H1 (cell line): ENCODE measurements at regions not wholly inside any gene's neighbourhood (a gene's known extent, or its start where the extent isn't known, plus 50 kb on each side); places are given as distances from the start of the nearest gene placed in this dataset.

Source experiments
- CTCF ChIA-PET: fragments of 300-600 bp; sonication (Branson Sonifier 250); formaldehyde crosslinking; loops from one replicate; lab custom pipeline; 2021; ENCODE audit not compliant: partially characterized antibody; lab: Charles Lee
- POLR2A ChIA-PET: fragments of 300-600 bp; sonication (Branson Sonifier 250); formaldehyde crosslinking; loops from one replicate; lab custom pipeline; 2021; ENCODE audit warnings: inconsistent platforms; ENCODE audit not compliant: partially characterized antibody; lab: Charles Lee
- DNase-seq, 2 experiments: peaks; one replicate each; pipeline versions ENCODE4 v3.0.0 to v3.0.0-alpha.2; 2010 to 2022; ENCODE audit warnings: low spot score in 2 of 2, low read depth in 1 of 2, mixed read lengths in 1 of 2
- FAIRE-seq: peaks from 2 replicates; lab custom pipeline; 2011; peaks lifted over from hg19 to GRCh38; lab: Jason Lieb, UNC
- H2AFZ ChIP-seq: 2 replicates; pipeline ENCODE4 v1.8.1; 2012; ENCODE audit warnings: low read length, inconsistent platforms
- H2AK5ac ChIP-seq: 2 replicates; pipeline ENCODE4 v1.6.1; 2013; ENCODE audit warnings: low read depth, low read length
- H2BK120ac ChIP-seq: replicated peaks from 2 replicates; pipeline ENCODE3; 2013; ENCODE audit warnings: low read depth, low read length, inconsistent platforms
- H2BK12ac ChIP-seq: 2 replicates; pipeline ENCODE4 v1.6.1; 2013; ENCODE audit warnings: low read depth, low read length
- H2BK15ac ChIP-seq: 2 replicates; pipeline ENCODE4 v1.6.1; 2013; ENCODE audit warnings: low read length
- H2BK20ac ChIP-seq: 2 replicates; pipeline ENCODE4 v1.6.1; 2013; ENCODE audit warnings: low read length
- H2BK5ac ChIP-seq: 2 replicates; pipeline ENCODE4 v1.6.1; 2013; ENCODE audit warnings: low read depth, low read length
- H3K14ac ChIP-seq: 2 replicates; pipeline ENCODE4 v1.6.1; 2013; ENCODE audit warnings: inconsistent platforms; ENCODE audit not compliant: insufficient read length
- H3K18ac ChIP-seq: 2 replicates; pipeline ENCODE4 v1.6.1; 2013; ENCODE audit warnings: low read length; ENCODE audit errors: extremely low read depth
- H3K23ac ChIP-seq: 2 replicates; pipeline ENCODE4 v1.6.1; 2013; ENCODE audit warnings: inconsistent platforms; ENCODE audit not compliant: insufficient read length
- H3K23me2 ChIP-seq: 2 replicates; pipeline ENCODE4 v1.6.1; 2013; ENCODE audit warnings: low read depth, low read length
- H3K27ac ChIP-seq: 2 replicates; pipeline ENCODE4 v1.6.1; 2011; ENCODE audit warnings: low read depth, low read length, inconsistent platforms
- H3K27me3 ChIP-seq, 4 experiments: replicated peaks in 1 of 4; 1 replicate in 1 of 4; 2 replicates in 3 of 4; pipeline versions ENCODE4 v1.6.1 to v1.8.1; 2011 to 2013; ENCODE audit warnings: low read length in 3 of 4, mild to moderate bottlenecking in 3 of 4, inconsistent platforms in 2 of 4, mixed read lengths in 2 of 4, moderate library complexity in 1 of 4; ENCODE audit not compliant: control insufficient read depth in 3 of 4, insufficient read depth in 3 of 4; ENCODE audit errors: extremely low read depth in 1 of 4
- H3K36me3 ChIP-seq, 4 experiments: 2 replicates each; pipeline versions ENCODE4 v1.6.1 to v1.8.1; 2011 to 2013; ENCODE audit warnings: mild to moderate bottlenecking in 4 of 4, low read length in 3 of 4, moderate library complexity in 2 of 4, control low read depth in 1 of 4, inconsistent platforms in 1 of 4; ENCODE audit not compliant: insufficient read depth in 4 of 4, control insufficient read depth in 2 of 4
- H3K4ac ChIP-seq: replicated peaks from 2 replicates; pipeline ENCODE3; 2013; ENCODE audit warnings: low read length, low read depth, mixed read lengths, inconsistent platforms; ENCODE audit not compliant: insufficient read length
- H3K4me1 ChIP-seq, 4 experiments: replicated peaks in 1 of 4; 1 replicate in 1 of 4; 2 replicates in 3 of 4; pipeline versions ENCODE4 v1.6.1 to v1.8.1; 2011 to 2013; ENCODE audit warnings: low read length in 3 of 4, inconsistent platforms in 2 of 4, mixed read lengths in 1 of 4; ENCODE audit not compliant: insufficient read depth in 4 of 4, control insufficient read depth in 3 of 4
- H3K4me2 ChIP-seq, 2 experiments: 2 replicates each; pipeline versions ENCODE4 v1.6.1 to v1.8.1; 2011 to 2013; ENCODE audit warnings: low read depth in 2 of 2, low read length in 2 of 2, control low read depth in 1 of 2, inconsistent platforms in 1 of 2, mild to moderate bottlenecking in 1 of 2; ENCODE audit not compliant: insufficient read depth in 1 of 2
- H3K4me3 ChIP-seq, 4 experiments: fragments of 200-600, 300-600 bp in 1 of 4; sonication (generic), shearing (Covaris generic), sonication (Bioruptor Twin) in 1 of 4; 2 replicates each; pipeline versions ENCODE4 v1.5.1 to v1.8.1; 2011 to 2016; ENCODE audit warnings: low read length in 4 of 4, low read depth in 3 of 4, control low read depth in 2 of 4, inconsistent platforms in 2 of 4, mild to moderate bottlenecking in 2 of 4, mixed read lengths in 1 of 4, moderate library complexity in 1 of 4; ENCODE audit not compliant: insufficient read depth in 2 of 4; ENCODE audit errors: extremely low read depth in 1 of 4
- H3K56ac ChIP-seq: replicated peaks from 2 replicates; pipeline ENCODE3; 2013; ENCODE audit warnings: low read depth, mild to moderate bottlenecking, mixed read lengths, low read length, inconsistent platforms; ENCODE audit not compliant: insufficient read length
- H3K79me1 ChIP-seq: 2 replicates; pipeline ENCODE4 v1.6.1; 2013; ENCODE audit warnings: low read depth, low read length, control low read depth
- H3K79me2 ChIP-seq, 2 experiments: 2 replicates each; pipeline versions ENCODE4 v1.6.1 to v1.8.1; 2012 to 2013; ENCODE audit warnings: low read length in 2 of 2, mild to moderate bottlenecking in 2 of 2, inconsistent platforms in 1 of 2; ENCODE audit not compliant: insufficient read depth in 2 of 2, control insufficient read depth in 1 of 2
- H3K9ac ChIP-seq, 4 experiments: replicated peaks in 1 of 4; 1 replicate in 1 of 4; 2 replicates in 3 of 4; pipeline versions ENCODE4 v1.6.1 to v1.8.1; 2011 to 2013; ENCODE audit warnings: low read depth in 3 of 4, low read length in 3 of 4, control low read depth in 2 of 4, mild to moderate bottlenecking in 2 of 4, moderate library complexity in 2 of 4, inconsistent platforms in 1 of 4; ENCODE audit errors: extremely low read depth in 1 of 4
- H3K9me3 ChIP-seq, 2 experiments: 2 replicates each; pipeline versions ENCODE4 v1.6.1 to v1.8.1; 2012 to 2013; ENCODE audit warnings: mild to moderate bottlenecking in 2 of 2, moderate library complexity in 2 of 2, control low read depth in 1 of 2, inconsistent platforms in 1 of 2, low read depth in 1 of 2, low read length in 1 of 2, mixed read lengths in 1 of 2; ENCODE audit not compliant: insufficient read depth in 2 of 2
- H4K20me1 ChIP-seq, 2 experiments: replicated peaks in 1 of 2; 2 replicates each; pipeline versions ENCODE3 to v1.8.1; 2011 to 2013; ENCODE audit warnings: inconsistent platforms in 2 of 2, low read length in 2 of 2, mild to moderate bottlenecking in 1 of 2; ENCODE audit not compliant: insufficient read depth in 2 of 2, control insufficient read depth in 1 of 2
- H4K5ac ChIP-seq: 2 replicates; pipeline ENCODE4 v1.6.1; 2013; ENCODE audit warnings: low read length, low read depth, mixed read lengths, inconsistent platforms; ENCODE audit not compliant: insufficient read length
- H4K8ac ChIP-seq: 2 replicates; pipeline ENCODE4 v1.8.0; 2013; ENCODE audit warnings: mild to moderate bottlenecking, moderate library complexity, low read length, inconsistent platforms; ENCODE audit not compliant: insufficient read depth; ENCODE audit errors: extremely low read depth
- H4K91ac ChIP-seq: replicated peaks from 2 replicates; pipeline ENCODE3; 2013; ENCODE audit warnings: low read length, mixed read lengths, inconsistent platforms; ENCODE audit not compliant: insufficient read length
- BCL11A ChIP-seq, 2 experiments: IDR thresholded peaks; one replicate each; pipeline ENCODE4 v1.6.1; 2011; ENCODE audit warnings: low read depth in 2 of 2, low read length in 2 of 2, mild to moderate bottlenecking in 2 of 2
- BRCA1 ChIP-seq: IDR thresholded peaks from 2 replicates; pipeline ENCODE4 v1.6.1; 2012; ENCODE audit warnings: low read depth, low read length, improper control_type of control experiment
- CBX5 ChIP-seq: fragments of 300-800, 300-1000 bp; sonication (generic); IDR thresholded peaks from 2 replicates; pipeline ENCODE4 v1.7.1; 2016; ENCODE audit warnings: antibody characterized with exemption, low read length, low read depth
- CHD2 ChIP-seq: IDR thresholded peaks from 2 replicates; pipeline ENCODE4 v1.6.1; 2012; ENCODE audit warnings: low read length, improper control_type of control experiment
- EGR1 ChIP-seq: IDR thresholded peaks from 2 replicates; pipeline ENCODE4 v1.6.1; 2011; ENCODE audit warnings: low read depth, low read length, borderline replicate concordance
- FOSL1 ChIP-seq: IDR thresholded peaks from 2 replicates; pipeline ENCODE4 v1.6.1; 2011; ENCODE audit warnings: mild to moderate bottlenecking, low read depth, low read length, moderate library complexity; ENCODE audit not compliant: insufficient read depth
- GABPA ChIP-seq: IDR thresholded peaks from 2 replicates; pipeline ENCODE4 v1.6.1; 2011; ENCODE audit warnings: mild to moderate bottlenecking, low read length, moderate library complexity, borderline replicate concordance; ENCODE audit not compliant: insufficient read depth
- HDAC6 ChIP-seq: IDR thresholded peaks from one replicate; pipeline ENCODE4 v1.7.1; 2012; ENCODE audit warnings: low read depth, mild to moderate bottlenecking, inconsistent platforms, low read length, moderate library complexity
- PHF8 ChIP-seq: fragments of 200-600 bp; sonication (generic); conservative IDR thresholded peaks from 2 replicates; pipeline ENCODE4 v1.7.1; 2012; ENCODE audit warnings: low read depth, mild to moderate bottlenecking, inconsistent platforms, low read length, moderate library complexity
- POLR2A ChIP-seq, 2 experiments: IDR thresholded peaks; 1 replicate in 1 of 2; 2 replicates in 1 of 2; pipeline ENCODE4 v1.6.1; 2011; ENCODE audit warnings: low read depth in 2 of 2, low read length in 2 of 2, mild to moderate bottlenecking in 2 of 2; ENCODE audit errors: control extremely low read depth in 1 of 2
- RNF2 ChIP-seq: fragments of 200-900, 300-1000 bp; sonication (generic); IDR thresholded peaks from 2 replicates; pipeline ENCODE4 v1.7.1; 2016; ENCODE audit warnings: borderline replicate concordance, low read depth, mild to moderate bottlenecking, antibody characterized with exemption, low read length; ENCODE audit not compliant: poor library complexity, severe bottlenecking; ENCODE audit errors: missing control alignments
- SIN3A ChIP-seq, 2 experiments: IDR thresholded peaks in 1 of 2; conservative IDR thresholded peaks in 1 of 2; 2 replicates each; pipeline ENCODE4 v1.6.1; 2011 to 2012; ENCODE audit warnings: low read length in 2 of 2, improper control_type of control experiment in 1 of 2, low read depth in 1 of 2, mild to moderate bottlenecking in 1 of 2
- TAF1 ChIP-seq: IDR thresholded peaks from 2 replicates; pipeline ENCODE4 v1.6.1; 2011; ENCODE audit warnings: mild to moderate bottlenecking, low read depth, low read length
- TCF12 ChIP-seq: IDR thresholded peaks from 2 replicates; pipeline ENCODE4 v1.6.1; 2011; ENCODE audit warnings: low read depth, mild to moderate bottlenecking, low read length
- WGBS, 2 experiments: shearing (Covaris generic) in 1 of 2; methylation state at CpG; one replicate each; pipeline versions ENCODE4 v1.1.6 to v1.1.7; 2013 to 2015; ENCODE audit warnings: low lambda C conversion rate in 2 of 2, mixed read lengths in 2 of 2, inconsistent platforms in 1 of 2, low coverage in 1 of 2, missing lambda C conversion rate in 1 of 2; ENCODE audit not compliant: insufficient replicate concordance in 2 of 2, insufficient coverage in 1 of 2, insufficient read length in 1 of 2; ENCODE audit errors: extremely low coverage in 1 of 2, missing lambda C conversion rate in 1 of 2; 5-methylcytosine and 5-hydroxymethylcytosine counted together

DNA sequence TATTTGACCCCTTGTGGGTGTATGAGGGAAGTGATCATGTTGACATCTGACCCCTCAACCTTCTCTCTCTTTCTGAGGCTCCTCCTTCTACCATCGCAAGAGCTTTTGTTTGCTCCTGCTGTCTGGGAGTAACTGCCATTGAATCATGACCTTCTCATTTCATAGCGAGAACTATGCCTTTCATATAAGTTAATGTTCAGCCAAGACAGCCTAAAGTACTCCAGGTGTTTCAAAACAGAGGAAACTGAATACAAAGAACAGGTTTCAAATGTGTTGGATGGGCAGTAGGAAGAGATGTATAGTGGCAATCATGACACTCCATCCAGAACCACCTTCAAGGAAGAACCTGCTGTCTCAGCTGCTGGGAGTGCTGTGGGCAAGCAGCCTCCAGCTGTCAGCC lies 403.1 kb downstream of the MID1IP1 start:
- Histone ChIP-seq H3K36me3 (no peaks in the 10 kb centered on the region), H2BK12ac (no peak overlapping the region), H3K9ac (no peak overlapping the region), H4K91ac (no peak overlapping the region), H3K79me1 (no peaks in the 10 kb centered on the region), H2BK120ac (no peak overlapping the region), H3K14ac (no peak overlapping the region), H3K27me3 (no peaks in the 10 kb centered on the region), H3K56ac (no peak overlapping the region), H3K4me2 (no peak overlapping the region), H4K8ac (no peak overlapping the region), H3K4me3 (no peak overlapping the region), H3K4me1 (no peaks in the 10 kb centered on the region), H3K23me2 (no peaks in the 10 kb centered on the region), H4K5ac (no peak overlapping the region), H2BK5ac (no peak overlapping the region), H3K4ac (no peak overlapping the region), H2AK5ac (no peak overlapping the region), H4K20me1 (no peaks in the 10 kb centered on the region), H3K9me3 (no peaks in the 10 kb centered on the region), H2BK20ac (no peak overlapping the region), H2AFZ (no peak overlapping the region), H3K27ac (no peak overlapping the region), H2BK15ac (no peak overlapping the region), H3K79me2 (no peaks in the 10 kb centered on the region), H3K18ac (no peak overlapping the region), H3K23ac (no peak overlapping the region)
- TF ChIP-seq TCF12 = no peak
- no peak for TF ChIP-seq FOSL1
- no peak for TF ChIP-seq TAF1
- TF ChIP-seq CBX5 = no peak
- TF ChIP-seq SIN3A (conservative IDR thresholded peaks at IDR 0.05 in 1 of 2, IDR thresholded peaks at IDR 0.05 in 1 of 2; ENCODE audit: low read depth in 1 of 2, low read length in 2 of 2) = no peak
- no peak for TF ChIP-seq POLR2A (IDR thresholded peaks at IDR 0.05; ENCODE audit: control extremely low read depth in 1 of 2, low read depth in 2 of 2, low read length in 2 of 2)
- no peak for TF ChIP-seq GABPA
- no peak for TF ChIP-seq EGR1
- no peak for TF ChIP-seq HDAC6
- TF ChIP-seq BRCA1 = no peak
- TF ChIP-seq RNF2 = no peak
- no peak for TF ChIP-seq CHD2
- no peak for TF ChIP-seq PHF8
- TF ChIP-seq BCL11A (IDR thresholded peaks at IDR 0.05; ENCODE audit: low read depth in 2 of 2, low read length in 2 of 2) = no peak
- DNase-seq (no peak), FAIRE-seq (no peak)
- CTCF ChIA-PET = interaction anchor here (0.6 kb wide), 1 partner anchor 450 kb away, joined by 3 read pairs; no protein-coding TSS in a partner anchor
- 80% methylated on average over 1 of the region's 2 CpGs; no CpG with 5 or more reads in 1 of the 2 experiments for WGBS, 2 experiments
- POLR2A ChIA-PET = no interaction called here
